ENCODE measurements at regions not wholly inside any gene's neighbourhood (a gene's known extent, or its start where the extent isn't known, plus 50 kb on each side); places are given as distances from the start of the nearest gene placed in this dataset.

GRCh38 chr12:66829660-66830325 lies 150.9 kb upstream of the GRIP1 start:
- no peak for DNase-seq (ENCODE audit: low spot score in 2 of 2)
- 76 to 77% methylated on average over 3 of the region's 3 CpGs for WGBS, 2 donors
- intact Hi-C loops (cut with DNase I; ENCODE audit: low total_unique reads): no loop called here
- no peak for TF ChIP-seq POLR2A (IDR thresholded peaks at IDR 0.05)
- TF ChIP-seq, protein P1, sequence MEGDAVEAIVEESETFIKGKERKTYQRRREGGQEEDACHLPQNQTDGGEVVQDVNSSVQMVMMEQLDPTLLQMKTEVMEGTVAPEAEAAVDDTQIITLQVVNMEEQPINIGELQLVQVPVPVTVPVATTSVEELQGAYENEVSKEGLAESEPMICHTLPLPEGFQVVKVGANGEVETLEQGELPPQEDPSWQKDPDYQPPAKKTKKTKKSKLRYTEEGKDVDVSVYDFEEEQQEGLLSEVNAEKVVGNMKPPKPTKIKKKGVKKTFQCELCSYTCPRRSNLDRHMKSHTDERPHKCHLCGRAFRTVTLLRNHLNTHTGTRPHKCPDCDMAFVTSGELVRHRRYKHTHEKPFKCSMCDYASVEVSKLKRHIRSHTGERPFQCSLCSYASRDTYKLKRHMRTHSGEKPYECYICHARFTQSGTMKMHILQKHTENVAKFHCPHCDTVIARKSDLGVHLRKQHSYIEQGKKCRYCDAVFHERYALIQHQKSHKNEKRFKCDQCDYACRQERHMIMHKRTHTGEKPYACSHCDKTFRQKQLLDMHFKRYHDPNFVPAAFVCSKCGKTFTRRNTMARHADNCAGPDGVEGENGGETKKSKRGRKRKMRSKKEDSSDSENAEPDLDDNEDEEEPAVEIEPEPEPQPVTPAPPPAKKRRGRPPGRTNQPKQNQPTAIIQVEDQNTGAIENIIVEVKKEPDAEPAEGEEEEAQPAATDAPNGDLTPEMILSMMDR (IDR thresholded peaks at IDR 0.05): no peak
- H3K4me3 ChIP-seq (ENCODE audit: low read depth, poor library complexity, severe bottlenecking): no peak overlapping the region

GRCh38 chr12:66831495-66831894 lies 152.6 kb upstream of the GRIP1 start:
- no peak for TF ChIP-seq POLR2A (IDR thresholded peaks at IDR 0.05)
- TF ChIP-seq, protein P1 (IDR thresholded peaks at IDR 0.05): no peak
- DNase-seq (ENCODE audit: low spot score in 2 of 2): no peak
- no peak overlapping the region for H3K4me3 ChIP-seq (ENCODE audit: low read depth, poor library complexity, severe bottlenecking)
- WGBS, 2 donors: 68 to 87% methylated on average over 4 of the region's 4 CpGs
- intact Hi-C loops (cut with DNase I; ENCODE audit: low total_unique reads): no loop called here

- 93 to 97% methylated on average over 2 of the region's 2 CpGs for WGBS, 2 donors
- intact Hi-C loops (cut with DNase I; ENCODE audit: low total_unique reads): no loop called here
- no peak for DNase-seq (ENCODE audit: low spot score in 2 of 2)
- TF ChIP-seq, protein P1 (IDR thresholded peaks at IDR 0.05): no peak
- TF ChIP-seq POLR2A (IDR thresholded peaks at IDR 0.05): no peak
- H3K4me3 ChIP-seq (ENCODE audit: low read depth, poor library complexity, severe bottlenecking): no peak overlapping the region
These were observed 154.1 kb upstream of the GRIP1 start for GRCh38 chr12:66832997-66833396.

- TF ChIP-seq, protein P1 (IDR thresholded peaks at IDR 0.05): no peak
- no peak for TF ChIP-seq POLR2A (IDR thresholded peaks at IDR 0.05)
- 0 to 100% methylated on average over 1 of the region's 1 CpG for WGBS, 2 donors
- no peak overlapping the region for H3K4me3 ChIP-seq (ENCODE audit: low read depth, poor library complexity, severe bottlenecking)
- no peak for DNase-seq (ENCODE audit: low spot score in 2 of 2)
- intact Hi-C loops (cut with DNase I; ENCODE audit: low total_unique reads): no loop called here
These were observed 157.9 kb upstream of the GRIP1 start for GRCh38 chr12:66836623-66837310.

DNA sequence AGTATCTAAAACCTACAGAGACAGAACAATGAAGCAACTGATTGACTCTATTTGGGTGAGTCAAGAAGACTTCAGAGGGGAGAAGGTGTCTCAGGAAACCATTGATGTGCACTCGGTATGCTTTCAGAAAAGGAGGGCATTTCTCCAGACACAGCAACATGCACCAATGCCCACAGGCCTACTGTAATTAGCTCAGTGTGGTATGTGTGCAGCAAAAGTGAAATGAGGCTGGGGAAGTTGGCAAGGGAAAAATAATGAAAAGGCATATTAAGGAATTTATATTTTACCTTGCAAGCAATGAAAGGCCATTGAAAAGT lies 158.4 kb upstream of the GRIP1 start:
- TF ChIP-seq POLR2A (IDR thresholded peaks at IDR 0.05): no peak
- TF ChIP-seq, protein P1 (IDR thresholded peaks at IDR 0.05): no peak
- no peak for DNase-seq (ENCODE audit: low spot score in 2 of 2)
- intact Hi-C loops (cut with DNase I; ENCODE audit: low total_unique reads): no loop called here
- H3K4me3 ChIP-seq (ENCODE audit: low read depth, poor library complexity, severe bottlenecking): no peak overlapping the region
- WGBS, 2 donors: 53 to 79% methylated on average over 1 of the region's 1 CpG

Measured in lower leg skin (tissue), 4 donors.